K562 (cell line): ENCODE measurements at regions not wholly inside any gene's neighbourhood (a gene's known extent, or its start where the extent isn't known, plus 50 kb on each side); places are given as distances from the start of the nearest gene placed in this dataset.

Experiments
- CREBBP ChIP-seq: IDR thresholded peaks from one replicate; pipeline ENCODE4 v1.6.1; 2012; ENCODE audit warnings: low read depth, mild to moderate bottlenecking, control low read depth, inconsistent platforms, low read length
- FOXK1 ChIP-seq: sonication (generic); formaldehyde crosslinking; IDR thresholded peaks from 2 replicates; pipeline ENCODE4 v1.8.0; 2022; ENCODE audit warnings: missing genetic modification reagents, mild to moderate bottlenecking, borderline replicate concordance
- MAX ChIP-seq: sonication (generic); formaldehyde crosslinking; IDR thresholded peaks from 2 replicates; pipeline ENCODE4 v1.9.0; 2022; ENCODE audit warnings: mild to moderate bottlenecking, missing genetic modification reagents
- MLLT1 ChIP-seq, 2 experiments: fragments of 450-650 bp; IDR thresholded peaks; 2 replicates each; pipeline ENCODE4 v1.6.1; 2016
- POLR2A ChIP-seq: fragments of 450-650 bp; conservative IDR thresholded peaks from 2 replicates; pipeline ENCODE4 v1.6.1; 2016
- REST ChIP-seq, 2 experiments: fragments of 450-650 bp; formaldehyde crosslinking in 1 of 2; IDR thresholded peaks; 2 replicates each; pipeline versions ENCODE4 v1.4.0 to v1.6.1; 2014 to 2020; ENCODE audit warnings: mild to moderate bottlenecking in 2 of 2, borderline replicate concordance in 1 of 2, low read depth in 1 of 2
- SNIP1 ChIP-seq: fragments of 450-650 bp; IDR thresholded peaks from 2 replicates; pipeline ENCODE4 v1.7.1; 2017; ENCODE audit warnings: low read depth, mild to moderate bottlenecking
- ZNF146 ChIP-seq: IDR thresholded peaks from one replicate; pipeline ENCODE4 v1.6.1; 2018; ENCODE audit warnings: missing compliant biosample characterization; ENCODE audit not compliant: unreplicated experiment
- ZNF740 ChIP-seq, 3 experiments: fragments of 200-800 bp in 1 of 3; sonication (Bioruptor generic) in 1 of 3; sonication (generic) in 1 of 3; formaldehyde crosslinking in 1 of 3; IDR thresholded peaks; 2 replicates each; pipeline versions ENCODE4 v1.6.1 to v1.8.0; 2016 to 2022; ENCODE audit warnings: mild to moderate bottlenecking in 2 of 3, missing compliant biosample characterization in 2 of 3, missing genetic modification characterization in 2 of 3, missing genetic modification reagents in 1 of 3

GRCh38 chr18:41526054-41526453 lies 429.0 kb upstream of the PIK3C3 start:
- no peak for TF ChIP-seq FOXK1 (CRISPR knock-in tag)
- TF ChIP-seq MAX, result no peak
- TF ChIP-seq POLR2A, result no peak
- TF ChIP-seq REST (IDR thresholded peaks at IDR 0.05; ENCODE audit: borderline replicate concordance), result no peak
- no peak for TF ChIP-seq REST (CRISPR knock-in tag; IDR thresholded peaks at IDR 0.05; ENCODE audit: low read depth)
- no peak for TF ChIP-seq MLLT1 (IDR thresholded peaks at IDR 0.05)
- no peak for TF ChIP-seq CREBBP
- TF ChIP-seq ZNF740 (CRISPR knock-in tag; IDR thresholded peaks at IDR 0.05), result no peak
- no peak for TF ChIP-seq ZNF740 (tag; IDR thresholded peaks at IDR 0.05)
- TF ChIP-seq ZNF146 (CRISPR knock-in tag), result no peak
- no peak for TF ChIP-seq SNIP1
